Spleen (tissue), 11 donors: ENCODE measurements at regions not wholly inside any gene's neighbourhood (a gene's known extent, or its start where the extent isn't known, plus 50 kb on each side); places are given as distances from the start of the nearest gene placed in this dataset.

Experiments used
- DNase-seq: peaks from one replicate; pipeline ENCODE4 v3.0.0-alpha.2; 2020
- H3K27ac ChIP-seq, 8 donors: fragments of 200-600 bp; sonication (generic) in 7 of 8; 1 replicate in 4 of 8; 2 replicates in 4 of 8; pipeline versions ENCODE4 v1.5.0 to v1.8.0; 2016 to 2021; ENCODE audit warnings: inconsistent platforms in 4 of 8, mild to moderate bottlenecking in 4 of 8, moderate library complexity in 1 of 8
- H3K27me3 ChIP-seq, 7 donors: fragments of 200-600 bp; sonication (generic) in 6 of 7; replicated peaks in 1 of 7; 1 replicate in 4 of 7; 2 replicates in 3 of 7; pipeline versions ENCODE4 v1.5.0 to v1.8.0; 2016 to 2021; ENCODE audit warnings: inconsistent platforms in 3 of 7, mild to moderate bottlenecking in 1 of 7
- H3K36me3 ChIP-seq, 6 donors: fragments of 200-600 bp; sonication (generic) in 5 of 6; 1 replicate in 4 of 6; 2 replicates in 2 of 6; pipeline versions ENCODE4 v1.5.0 to v1.8.0; 2016 to 2021; ENCODE audit warnings: inconsistent platforms in 2 of 6
- H3K4me1 ChIP-seq, 6 donors: fragments of 200-600 bp; sonication (generic) in 5 of 6; 1 replicate in 3 of 6; 2 replicates in 3 of 6; pipeline versions ENCODE4 v1.5.0 to v1.8.0; 2016 to 2021; ENCODE audit warnings: inconsistent platforms in 3 of 6
- H3K4me3 ChIP-seq, 8 donors: fragments of 200-600 bp; sonication (generic) in 7 of 8; 1 replicate in 4 of 8; 2 replicates in 4 of 8; pipeline versions ENCODE4 v1.5.0 to v1.8.0; 2016 to 2021; ENCODE audit warnings: inconsistent platforms in 4 of 8, mild to moderate bottlenecking in 4 of 8, moderate library complexity in 2 of 8
- H3K9me3 ChIP-seq, 8 donors: fragments of 200-600 bp; sonication (generic) in 7 of 8; 1 replicate in 4 of 8; 2 replicates in 4 of 8; pipeline versions ENCODE4 v1.5.0 to v1.8.0; 2016 to 2021; ENCODE audit warnings: inconsistent platforms in 4 of 8
- CTCF ChIP-seq, 11 experiments: fragments of 200-600 bp in 7 of 11; fragments of 450-650 bp in 4 of 11; sonication (generic) in 4 of 11; IDR thresholded peaks in 8 of 11; conservative IDR thresholded peaks in 3 of 11; 1 replicate in 7 of 11; 2 replicates in 4 of 11; pipeline versions ENCODE4 v1.4.0 to v1.8.0; 2016 to 2021; ENCODE audit warnings: antibody characterized with exemption in 11 of 11, inconsistent platforms in 4 of 11, mild to moderate bottlenecking in 1 of 11
- POLR2A ChIP-seq, 3 donors: fragments of 450-650 bp; IDR thresholded peaks; one replicate each; pipeline ENCODE4 v1.5.1; 2017; ENCODE audit warnings: antibody characterized with exemption in 3 of 3, mild to moderate bottlenecking in 1 of 3
- POLR2AphosphoS5 ChIP-seq, 3 donors: sonication (generic); formaldehyde crosslinking; IDR thresholded peaks; one replicate each; pipeline ENCODE4 v1.5.1; 2017; ENCODE audit warnings: antibody characterized with exemption in 3 of 3
- WGBS, 5 donors: extraction: QIAGEN DNeasy Blood & Tissue Kit in 3 of 5; methylation state at CpG; one replicate each; pipeline versions ENCODE4 v1.1.5 to v1.1.7; 2013 to 2018; 5-methylcytosine and 5-hydroxymethylcytosine counted together
- intact Hi-C: fragments of 100-400 bp; cut with DNase I; formaldehyde crosslinking; loops from one replicate; pipeline ENCODE4 v1.15.0; 2023; ENCODE audit warnings: low total_unique reads
- donor health status: healthy with polysubstance abuse.
- donor health status: DM: no; HTN: no; CAD: no; lungs with moderate emphysema.
- donor health status: DM: no; HTN: no; CAD: no.
- donor health status: Bipolar disorder and iron deficiency.
- donor health status: healthy.
- donor health status: DM: no; HTN: no; CAD: no.
- donor health status: DM: yes; HTN: yes; CAD: no.

DNA sequence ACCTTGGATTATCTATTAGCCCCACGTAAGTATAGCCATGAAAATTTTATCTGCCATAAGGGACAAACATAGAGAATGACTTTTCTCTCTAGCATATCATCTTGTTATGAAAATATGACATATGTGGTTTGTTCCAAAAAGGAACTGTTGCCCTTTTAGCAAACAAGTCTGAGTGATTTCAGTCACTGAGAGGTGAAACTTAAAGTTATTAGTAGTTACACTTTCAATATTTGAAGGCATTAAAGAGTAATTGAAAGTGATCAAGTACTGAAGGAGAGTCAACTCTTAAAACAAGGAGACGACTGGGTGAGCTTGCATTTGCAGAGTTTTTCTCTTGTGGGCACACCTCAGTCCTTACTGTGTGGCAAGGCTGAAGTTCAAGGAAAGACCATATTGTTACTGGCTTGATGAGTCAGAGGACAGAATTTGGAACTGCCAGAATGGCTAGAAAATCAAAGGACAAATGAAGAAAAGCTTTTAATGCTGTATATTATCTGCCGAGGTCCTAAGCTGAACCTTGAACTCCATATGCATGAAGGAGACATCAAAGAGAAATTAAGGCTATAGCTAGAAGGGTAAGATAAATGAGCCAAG lies 205.1 kb upstream of the EMCN start:
- Histone ChIP-seq H3K4me1 (no peaks in the 10 kb centered on the region), H3K36me3 (no peaks in the 10 kb centered on the region), H3K9me3 (peaks cover 0 to 11% (median 2%) of the 10 kb centered on the region in 8 donors), H3K27ac (no peak overlapping the region), H3K4me3 (no peak overlapping the region), H3K27me3 (no peaks in the 10 kb centered on the region)
- no peak for TF ChIP-seq POLR2AphosphoS5 (IDR thresholded peaks at IDR 0.05)
- no peak for TF ChIP-seq CTCF (IDR thresholded peaks at IDR 0.05 in 8 of 11, conservative IDR thresholded peaks at IDR 0.05 in 3 of 11)
- no peak for TF ChIP-seq POLR2A (IDR thresholded peaks at IDR 0.05)
- WGBS, 5 donors: 68 to 85% (median 77%) methylated on average over 3 of the region's 3 CpGs
- DNase-seq: no peak
- intact Hi-C loops: no loop called here

GRCh38 chr4:100722133-100722532 lies 204.3 kb upstream of the EMCN start:
- Histone ChIP-seq H3K36me3 (no peaks in the 10 kb centered on the region), H3K27ac (no peak overlapping the region), H3K27me3 (no peaks in the 10 kb centered on the region), H3K4me3 (no peak overlapping the region), H3K9me3 (peaks cover 0 to 15% (median 2%) of the 10 kb centered on the region in 8 donors), H3K4me1 (no peaks in the 10 kb centered on the region)
- intact Hi-C loops: no loop called here
- TF ChIP-seq CTCF (IDR thresholded peaks at IDR 0.05 in 8 of 11, conservative IDR thresholded peaks at IDR 0.05 in 3 of 11) (no peak), POLR2A (IDR thresholded peaks at IDR 0.05) (no peak), POLR2AphosphoS5 (IDR thresholded peaks at IDR 0.05) (no peak)
- no peak for DNase-seq
- 77 to 85% (median 83%) methylated on average over 2 of the region's 2 CpGs for WGBS, 5 donors

GRCh38 chr4:100721490-100721889 lies 203.7 kb upstream of the EMCN start:
- intact Hi-C loops: no loop called here
- H3K27ac ChIP-seq: no peak overlapping the region
- DNase-seq: no peak
- TF ChIP-seq CTCF (IDR thresholded peaks at IDR 0.05 in 8 of 11, conservative IDR thresholded peaks at IDR 0.05 in 3 of 11) (no peak), POLR2A (IDR thresholded peaks at IDR 0.05) (no peak), POLR2AphosphoS5 (IDR thresholded peaks at IDR 0.05) (no peak)
- no peaks in the 10 kb centered on the region for H3K36me3 ChIP-seq
- no peaks in the 10 kb centered on the region for H3K27me3 ChIP-seq
- no peaks in the 10 kb centered on the region for H3K4me1 ChIP-seq
- H3K9me3 ChIP-seq: peaks cover 0 to 15% (median 2%) of the 10 kb centered on the region in 8 donors
- H3K4me3 ChIP-seq: no peak overlapping the region

- H3K36me3 ChIP-seq: no peaks in the 10 kb centered on the region
- H3K4me3 ChIP-seq: no peak overlapping the region
- H3K4me1 ChIP-seq: no peaks in the 10 kb centered on the region
- 47 to 69% (median 59%) methylated on average over 2 of the region's 2 CpGs for WGBS, 5 donors
- intact Hi-C loops: no loop called here
- TF ChIP-seq POLR2A (IDR thresholded peaks at IDR 0.05) (no peak), CTCF (IDR thresholded peaks at IDR 0.05 in 8 of 11, conservative IDR thresholded peaks at IDR 0.05 in 3 of 11) (no peak), POLR2AphosphoS5 (IDR thresholded peaks at IDR 0.05) (no peak)
- peaks cover 0 to 15% (median 2%) of the 10 kb centered on the region in 8 donors for H3K9me3 ChIP-seq
- H3K27ac ChIP-seq: no peak overlapping the region
- no peaks in the 10 kb centered on the region for H3K27me3 ChIP-seq
- no peak for DNase-seq
Observed at GRCh38 chr4:100721077-100721476, 203.3 kb upstream of the EMCN start.
